ENCODE measurements at regions not wholly inside any gene's neighbourhood (a gene's known extent, or its start where the extent isn't known, plus 50 kb on each side); places are given as distances from the start of the nearest gene placed in this dataset.

DNA sequence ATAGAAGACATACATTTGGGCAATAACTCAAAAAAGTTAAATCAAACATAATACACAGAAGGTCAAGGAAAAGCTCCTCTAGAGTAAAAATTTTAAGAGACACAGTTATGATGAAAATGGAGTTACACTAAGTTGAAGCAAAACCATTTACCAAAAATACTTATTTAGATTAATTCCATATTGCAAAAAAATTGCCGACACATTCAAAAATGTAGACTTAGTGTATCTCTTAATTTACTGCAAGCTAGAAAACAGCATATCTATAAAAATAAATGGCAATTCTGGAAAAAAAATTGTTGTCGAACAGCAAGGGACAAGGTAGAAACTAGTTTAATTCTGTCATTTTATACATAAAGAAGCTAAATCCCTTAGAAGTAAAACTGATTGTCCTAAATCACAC, 248.7 kb upstream of the KIF2B start:
- no peak for TF ChIP-seq ZNF423 (tag by site-specific recombination; IDR thresholded peaks at IDR 0.05)
- no peak for TF ChIP-seq EGR2 (tag by site-specific recombination; IDR thresholded peaks at IDR 0.05; ENCODE audit: low read depth)
- no peak for TF ChIP-seq ATF2 (tag by site-specific recombination; IDR thresholded peaks at IDR 0.05; ENCODE audit: low read depth)
- TF ChIP-seq ZNF350 (tag by site-specific recombination; IDR thresholded peaks at IDR 0.05), result no peak
- no peak for TF ChIP-seq ZNF776 (tag by site-specific recombination; IDR thresholded peaks at IDR 0.05; ENCODE audit: borderline replicate concordance)
- TF ChIP-seq ZNF600 (tag by site-specific recombination; IDR thresholded peaks at IDR 0.05), result no peak
- TF ChIP-seq, protein P1, sequence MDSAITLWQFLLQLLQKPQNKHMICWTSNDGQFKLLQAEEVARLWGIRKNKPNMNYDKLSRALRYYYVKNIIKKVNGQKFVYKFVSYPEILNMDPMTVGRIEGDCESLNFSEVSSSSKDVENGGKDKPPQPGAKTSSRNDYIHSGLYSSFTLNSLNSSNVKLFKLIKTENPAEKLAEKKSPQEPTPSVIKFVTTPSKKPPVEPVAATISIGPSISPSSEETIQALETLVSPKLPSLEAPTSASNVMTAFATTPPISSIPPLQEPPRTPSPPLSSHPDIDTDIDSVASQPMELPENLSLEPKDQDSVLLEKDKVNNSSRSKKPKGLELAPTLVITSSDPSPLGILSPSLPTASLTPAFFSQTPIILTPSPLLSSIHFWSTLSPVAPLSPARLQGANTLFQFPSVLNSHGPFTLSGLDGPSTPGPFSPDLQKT (IDR thresholded peaks at IDR 0.05; ENCODE audit: borderline replicate concordance, low read depth, low read length), result no peak
- no peak for TF ChIP-seq CTCF (tag by site-specific recombination; IDR thresholded peaks at IDR 0.05)
- no peak for TF ChIP-seq ZFP41 (tag by site-specific recombination; IDR thresholded peaks at IDR 0.05; ENCODE audit: borderline replicate concordance)
- TF ChIP-seq ZNF707 (tag by site-specific recombination; IDR thresholded peaks at IDR 0.05), result no peak
- TF ChIP-seq ZNF146 (tag by site-specific recombination; IDR thresholded peaks at IDR 0.05), result no peak
